ENCODE measurements at regions not wholly inside any gene's neighbourhood (a gene's known extent, or its start where the extent isn't known, plus 50 kb on each side); places are given as distances from the start of the nearest gene placed in this dataset.

DNA sequence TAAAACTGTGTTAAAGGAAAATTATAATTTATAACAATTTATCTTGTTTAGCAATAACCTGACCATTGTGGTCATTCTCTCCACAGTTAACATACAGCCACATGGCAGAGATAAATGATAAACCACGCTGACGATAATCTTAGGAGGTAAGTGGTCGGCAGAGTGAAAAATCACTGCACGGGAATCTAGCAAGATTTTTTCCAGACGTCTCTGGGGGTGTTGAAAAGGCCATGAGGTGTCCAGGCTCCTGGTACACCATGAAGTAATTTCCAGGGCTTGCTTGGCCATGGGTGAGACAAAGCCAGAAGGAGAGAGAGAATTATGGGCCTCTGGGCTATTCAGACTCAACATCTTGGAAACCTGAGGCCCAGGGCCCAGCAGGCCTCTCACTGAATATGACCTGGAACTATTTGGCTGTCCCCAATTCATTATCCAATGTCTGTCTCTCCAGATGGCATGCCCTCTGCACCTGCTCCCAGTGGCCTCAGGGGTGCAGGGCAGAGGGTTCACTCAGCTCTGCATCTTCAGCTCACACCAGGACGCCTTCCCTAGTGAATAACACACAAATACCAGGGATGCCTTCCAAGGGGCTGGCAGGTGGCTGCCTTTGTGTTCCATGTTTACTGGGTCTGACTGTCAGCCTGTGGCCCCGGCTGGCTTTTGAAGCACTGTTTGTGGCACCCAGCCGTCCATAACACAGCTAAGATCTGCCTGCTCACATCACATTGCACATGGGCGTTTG lies 590.4 kb upstream of the PFKP start:
- TF ChIP-seq, protein P1, sequence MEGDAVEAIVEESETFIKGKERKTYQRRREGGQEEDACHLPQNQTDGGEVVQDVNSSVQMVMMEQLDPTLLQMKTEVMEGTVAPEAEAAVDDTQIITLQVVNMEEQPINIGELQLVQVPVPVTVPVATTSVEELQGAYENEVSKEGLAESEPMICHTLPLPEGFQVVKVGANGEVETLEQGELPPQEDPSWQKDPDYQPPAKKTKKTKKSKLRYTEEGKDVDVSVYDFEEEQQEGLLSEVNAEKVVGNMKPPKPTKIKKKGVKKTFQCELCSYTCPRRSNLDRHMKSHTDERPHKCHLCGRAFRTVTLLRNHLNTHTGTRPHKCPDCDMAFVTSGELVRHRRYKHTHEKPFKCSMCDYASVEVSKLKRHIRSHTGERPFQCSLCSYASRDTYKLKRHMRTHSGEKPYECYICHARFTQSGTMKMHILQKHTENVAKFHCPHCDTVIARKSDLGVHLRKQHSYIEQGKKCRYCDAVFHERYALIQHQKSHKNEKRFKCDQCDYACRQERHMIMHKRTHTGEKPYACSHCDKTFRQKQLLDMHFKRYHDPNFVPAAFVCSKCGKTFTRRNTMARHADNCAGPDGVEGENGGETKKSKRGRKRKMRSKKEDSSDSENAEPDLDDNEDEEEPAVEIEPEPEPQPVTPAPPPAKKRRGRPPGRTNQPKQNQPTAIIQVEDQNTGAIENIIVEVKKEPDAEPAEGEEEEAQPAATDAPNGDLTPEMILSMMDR (IDR thresholded peaks at IDR 0.05): no peak
- TF ChIP-seq POLR2A (IDR thresholded peaks at IDR 0.05): no peak
